ENCODE measurements at regions not wholly inside any gene's neighbourhood (a gene's known extent, or its start where the extent isn't known, plus 50 kb on each side); places are given as distances from the start of the nearest gene placed in this dataset.

GRCh38 chr14:87601036-87601435 lies 391.9 kb downstream of the GALC start:
- TF ChIP-seq CTCF (IDR thresholded peaks at IDR 0.05; ENCODE audit: low read length): no peak
- no peak for TF ChIP-seq EZH2 (optimal IDR thresholded peaks at IDR 0.05; ENCODE audit: low read depth, low read length)
- TF ChIP-seq EZH2phosphoT487 (IDR thresholded peaks at IDR 0.05; ENCODE audit: low read length): no peak
